Right atrium auricular region (tissue), 2 donors: ENCODE measurements at regions not wholly inside any gene's neighbourhood (a gene's known extent, or its start where the extent isn't known, plus 50 kb on each side); places are given as distances from the start of the nearest gene placed in this dataset.

ENCODE experiments used
- DNase-seq: peaks from one replicate; pipeline ENCODE4 v3.0.0-alpha.2; 2019; ENCODE audit warnings: low spot score
- H3K27ac ChIP-seq, 2 donors: fragments of 200-600 bp; sonication (generic); 1 replicate in 1 of 2; 2 replicates in 1 of 2; pipeline ENCODE4 v1.5.1; 2016 to 2019
- H3K27me3 ChIP-seq, 2 donors: fragments of 200-600 bp; sonication (generic); one replicate each; pipeline versions ENCODE4 v1.5.1 to v1.6.0; 2017 to 2019
- H3K36me3 ChIP-seq: fragments of 200-600 bp; sonication (generic); one replicate; pipeline ENCODE4 v1.5.1; 2016
- H3K4me1 ChIP-seq, 2 donors: fragments of 200-600 bp; sonication (generic); one replicate each; pipeline versions ENCODE4 v1.5.1 to v1.6.0; 2017 to 2019
- H3K4me3 ChIP-seq, 2 donors: fragments of 200-600 bp; sonication (generic); 1 replicate in 1 of 2; 2 replicates in 1 of 2; pipeline ENCODE4 v1.5.1; 2017 to 2019; ENCODE audit warnings: mild to moderate bottlenecking in 1 of 2, moderate library complexity in 1 of 2
- H3K9me3 ChIP-seq, 2 donors: fragments of 200-600 bp; sonication (generic); one replicate each; pipeline ENCODE4 v1.5.1; 2019
- CTCF ChIP-seq, 2 donors: fragments of 200-600 bp; sonication (generic); IDR thresholded peaks; one replicate each; pipeline ENCODE4 v1.5.1; 2019; ENCODE audit warnings: antibody characterized with exemption in 2 of 2

DNA sequence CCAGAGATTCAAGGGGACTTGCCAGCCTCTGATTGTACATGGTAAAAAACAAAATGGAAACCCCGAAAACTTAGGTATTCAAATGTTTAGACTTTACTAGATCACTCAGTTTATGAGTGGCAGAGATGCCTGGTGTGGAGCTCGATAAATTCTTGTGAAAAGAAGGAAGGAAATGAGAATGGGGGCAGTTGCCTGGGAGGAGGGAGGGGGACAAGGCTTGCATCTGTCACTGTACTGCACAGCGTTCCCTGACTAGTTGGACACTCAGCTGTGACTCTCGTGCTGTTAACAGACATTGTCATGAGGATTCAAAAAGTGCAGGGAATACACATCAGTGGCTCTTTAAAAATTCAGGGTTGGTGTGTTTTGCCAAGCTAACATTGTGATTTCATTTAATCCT lies 232.9 kb downstream of the ZIC5 start:
- Histone ChIP-seq H3K4me1 (peaks cover 0 to 7% of the 10 kb centered on the region in 2 donors), H3K27me3 (no peaks in the 10 kb centered on the region), H3K36me3 (no peaks in the 10 kb centered on the region), H3K4me3 (no peak overlapping the region), H3K9me3 (no peaks in the 10 kb centered on the region), H3K27ac (no peak overlapping the region)
- no peak for TF ChIP-seq CTCF (IDR thresholded peaks at IDR 0.05)
- no peak for DNase-seq

DNA sequence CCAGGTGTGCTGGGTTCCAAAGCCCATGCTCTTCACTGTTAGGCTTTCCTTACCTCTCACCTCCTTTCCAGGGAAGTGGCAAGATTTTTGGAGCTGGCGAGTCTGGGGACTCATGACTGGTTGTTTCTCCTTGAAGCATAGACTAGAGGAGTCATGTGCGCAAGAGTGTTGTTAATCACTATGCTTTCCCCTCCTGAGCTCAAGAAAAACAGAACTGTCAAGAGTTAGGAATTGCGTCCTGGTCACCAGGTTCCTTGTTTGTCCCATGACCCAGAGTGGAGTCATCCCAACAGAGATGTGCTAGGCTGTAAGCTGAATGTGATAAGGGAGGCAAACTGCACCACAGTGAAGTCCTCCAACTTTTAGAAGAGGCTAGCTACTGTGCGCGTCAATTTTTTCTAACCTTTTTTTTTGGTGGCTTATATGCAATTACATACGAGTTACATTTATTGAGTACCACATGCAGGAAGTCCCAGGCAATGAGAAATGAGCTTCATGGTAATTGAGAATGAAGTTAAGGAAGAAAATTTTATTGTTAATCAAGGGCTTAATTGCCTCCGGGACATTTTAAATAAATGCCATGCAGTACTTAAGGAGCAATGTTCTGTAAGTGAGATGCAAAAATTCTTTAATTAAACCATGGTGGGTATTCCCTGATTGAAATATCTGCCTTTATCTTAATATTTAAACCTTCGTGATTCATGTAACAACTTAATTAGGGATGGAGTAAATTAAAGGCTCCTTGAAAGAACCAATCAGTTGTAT lies 233.9 kb downstream of the ZIC5 start:
- H3K27ac ChIP-seq, result no peak overlapping the region
- H3K4me1 ChIP-seq, result peaks cover 0 to 7% of the 10 kb centered on the region in 2 donors
- no peaks in the 10 kb centered on the region for H3K36me3 ChIP-seq
- DNase-seq, result no peak
- no peak overlapping the region for H3K4me3 ChIP-seq
- H3K9me3 ChIP-seq, result no peaks in the 10 kb centered on the region
- no peak for TF ChIP-seq CTCF (IDR thresholded peaks at IDR 0.05)
- no peaks in the 10 kb centered on the region for H3K27me3 ChIP-seq

DNA sequence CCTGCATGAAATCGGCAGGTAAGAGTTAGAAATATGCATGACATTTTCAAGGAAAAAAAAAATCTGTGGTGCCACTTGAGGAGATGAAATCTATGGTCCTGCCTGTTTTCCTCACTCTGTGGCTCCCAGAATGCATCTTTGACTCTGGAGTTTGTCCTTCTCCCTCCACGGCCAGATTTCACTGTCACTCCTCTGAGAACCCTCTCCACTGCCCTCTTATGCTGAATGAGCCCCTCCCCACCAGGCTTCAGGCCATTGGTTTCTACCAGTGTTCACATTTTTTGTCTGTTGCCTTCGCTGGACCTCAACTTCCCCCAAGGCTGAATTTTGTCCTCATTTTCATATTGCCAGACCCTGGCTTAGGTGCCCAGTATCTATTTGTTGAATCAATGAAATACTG lies 235.0 kb downstream of the ZIC5 start:
- no peaks in the 10 kb centered on the region for H3K4me1 ChIP-seq
- TF ChIP-seq CTCF (IDR thresholded peaks at IDR 0.05), result no peak
- H3K9me3 ChIP-seq, result no peaks in the 10 kb centered on the region
- no peak overlapping the region for H3K27ac ChIP-seq
- no peak overlapping the region for H3K4me3 ChIP-seq
- DNase-seq, result no peak
- no peaks in the 10 kb centered on the region for H3K36me3 ChIP-seq
- no peaks in the 10 kb centered on the region for H3K27me3 ChIP-seq

DNA sequence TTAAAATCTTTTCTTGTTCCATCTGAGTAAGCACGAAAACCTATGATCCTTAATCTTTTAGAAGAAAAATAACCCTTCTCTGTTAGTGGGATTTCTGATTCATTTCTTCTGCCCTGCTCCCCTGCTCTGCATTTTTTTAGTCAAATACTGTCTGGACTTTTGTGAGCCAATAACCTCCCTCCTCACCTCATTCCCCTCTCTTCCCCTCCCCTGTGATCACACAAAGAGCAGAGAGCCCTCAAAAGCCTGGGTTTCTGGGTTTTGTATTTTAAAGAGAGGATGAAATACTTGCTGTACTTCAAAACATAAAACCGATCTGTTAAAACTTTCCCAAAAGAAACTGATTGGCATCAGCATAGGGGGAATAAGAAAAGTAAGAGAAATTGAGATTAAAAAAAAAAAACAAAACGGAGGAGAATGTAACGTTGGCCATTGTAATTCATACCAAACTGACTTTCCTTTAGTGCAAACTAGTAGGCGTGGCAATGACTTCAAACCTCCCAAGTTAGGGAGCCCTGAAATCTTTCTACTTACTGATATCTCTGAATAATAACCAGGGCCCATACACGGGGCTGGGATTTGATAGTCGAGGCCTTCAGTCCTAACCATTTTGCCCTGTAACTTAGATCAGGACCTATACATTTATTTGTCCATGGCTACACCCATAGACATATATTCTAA lies 232.9 kb downstream of the TM9SF2 start:
- Histone ChIP-seq H3K9me3 (no peaks in the 10 kb centered on the region), H3K4me3 (no peak overlapping the region), H3K27me3 (no peaks in the 10 kb centered on the region), H3K27ac (no peak overlapping the region), H3K4me1 (no peaks in the 10 kb centered on the region), H3K36me3 (no peaks in the 10 kb centered on the region)
- no peak for DNase-seq
- TF ChIP-seq CTCF (IDR thresholded peaks at IDR 0.05), result no peak

DNA sequence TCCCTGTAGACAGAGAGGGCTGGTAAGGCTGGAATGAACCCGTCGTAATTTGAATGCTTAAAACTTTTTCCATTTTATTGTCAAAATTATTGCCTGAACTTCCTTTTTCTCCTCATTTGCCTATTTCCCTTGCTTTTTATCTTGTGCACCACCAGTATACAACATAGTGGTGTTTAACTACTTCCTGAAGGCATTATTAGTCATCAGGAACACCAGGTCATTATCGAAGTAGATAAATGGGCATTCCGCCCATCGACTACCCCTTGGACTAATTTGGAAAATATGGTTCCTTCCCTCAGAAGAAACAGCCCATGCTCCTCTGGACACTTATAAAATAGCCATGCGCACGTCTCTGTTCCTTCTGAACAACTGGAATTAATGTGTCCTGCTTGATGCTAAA lies 232.1 kb downstream of the TM9SF2 start:
- no peak for DNase-seq
- Histone ChIP-seq H3K4me3 (no peak overlapping the region), H3K27ac (no peak overlapping the region), H3K36me3 (no peaks in the 10 kb centered on the region), H3K9me3 (no peaks in the 10 kb centered on the region), H3K4me1 (no peaks in the 10 kb centered on the region), H3K27me3 (no peaks in the 10 kb centered on the region)
- no peak for TF ChIP-seq CTCF (IDR thresholded peaks at IDR 0.05)
